ENCODE measurements at regions not wholly inside any gene's neighbourhood (a gene's known extent, or its start where the extent isn't known, plus 50 kb on each side); places are given as distances from the start of the nearest gene placed in this dataset.

GRCh38 chr18:27871726-27872125 lies 305.2 kb downstream of the CDH2 start:
- no peak for TF ChIP-seq CTCF (IDR thresholded peaks at IDR 0.05)

GRCh38 chr18:27869735-27870134 lies 307.2 kb downstream of the CDH2 start:
- no peak for TF ChIP-seq CTCF (IDR thresholded peaks at IDR 0.05)
- intact Hi-C loops (cut with DNase I) = no loop called here
- no peak for DNase-seq

More at GRCh38 chr18:27871726-27872125, 305.2 kb downstream of the CDH2 start:
- H3K36me3 ChIP-seq = no peaks in the 10 kb centered on the region
- DNase-seq = no peak
- no peaks in the 10 kb centered on the region for H3K27me3 ChIP-seq
- intact Hi-C loops (cut with DNase I) = no loop called here
- no peaks in the 10 kb centered on the region for H3K9me3 ChIP-seq
- H3K4me1 ChIP-seq = no peaks in the 10 kb centered on the region
- no peak overlapping the region for H3K27ac ChIP-seq
- no peak overlapping the region for H3K9ac ChIP-seq (ENCODE audit: low read depth in 2 of 2, low read length in 2 of 2)
- no peak overlapping the region for H3K4me3 ChIP-seq

GRCh38 chr18:27865431-27865830 lies 311.5 kb downstream of the CDH2 start:
- intact Hi-C loops (cut with DNase I) = no loop called here
- TF ChIP-seq CTCF (IDR thresholded peaks at IDR 0.05) = no peak
- DNase-seq = no peak
- Histone ChIP-seq H3K9ac (ENCODE audit: low read depth in 2 of 2, low read length in 2 of 2) (no peak overlapping the region), H3K9me3 (no peaks in the 10 kb centered on the region), H3K4me1 (no peaks in the 10 kb centered on the region), H3K36me3 (no peaks in the 10 kb centered on the region), H3K27ac (no peak overlapping the region), H3K4me3 (no peak overlapping the region), H3K27me3 (no peaks in the 10 kb centered on the region)

More at GRCh38 chr18:27869735-27870134, 307.2 kb downstream of the CDH2 start:
- no peaks in the 10 kb centered on the region for H3K4me1 ChIP-seq
- no peaks in the 10 kb centered on the region for H3K27me3 ChIP-seq
- no peak overlapping the region for H3K27ac ChIP-seq
- no peak overlapping the region for H3K4me3 ChIP-seq
- no peaks in the 10 kb centered on the region for H3K36me3 ChIP-seq
- H3K9me3 ChIP-seq = no peaks in the 10 kb centered on the region
- H3K9ac ChIP-seq (ENCODE audit: low read depth in 2 of 2, low read length in 2 of 2) = no peak overlapping the region

GRCh38 chr18:27863780-27864430 lies 313.0 kb downstream of the CDH2 start:
- no peaks in the 10 kb centered on the region for H3K36me3 ChIP-seq
- intact Hi-C loops (cut with DNase I) = no loop called here

GRCh38 chr18:27862041-27862682 lies 314.8 kb downstream of the CDH2 start:
- DNase-seq = no peak
- H3K9ac ChIP-seq (ENCODE audit: low read depth in 2 of 2, low read length in 2 of 2) = no peak overlapping the region
- no peaks in the 10 kb centered on the region for H3K9me3 ChIP-seq
- H3K27me3 ChIP-seq = no peaks in the 10 kb centered on the region
- no peaks in the 10 kb centered on the region for H3K36me3 ChIP-seq
- no peak overlapping the region for H3K27ac ChIP-seq
- intact Hi-C loops (cut with DNase I) = no loop called here
- no peak overlapping the region for H3K4me3 ChIP-seq
- TF ChIP-seq CTCF (IDR thresholded peaks at IDR 0.05) = no peak
- no peaks in the 10 kb centered on the region for H3K4me1 ChIP-seq

More at GRCh38 chr18:27863780-27864430, 313.0 kb downstream of the CDH2 start:
- Histone ChIP-seq H3K27ac (no peak overlapping the region), H3K4me1 (no peaks in the 10 kb centered on the region), H3K4me3 (no peak overlapping the region), H3K9me3 (no peaks in the 10 kb centered on the region), H3K27me3 (no peaks in the 10 kb centered on the region), H3K9ac (ENCODE audit: low read depth in 2 of 2, low read length in 2 of 2) (no peak overlapping the region)
- no peak for TF ChIP-seq CTCF (IDR thresholded peaks at IDR 0.05)
- no peak for DNase-seq
